Activated CD4-positive, alpha-beta T cell treated with anti-CD3 and anti-CD28 coated beads for 24 hours (primary cell): ENCODE measurements at regions not wholly inside any gene's neighbourhood (a gene's known extent, or its start where the extent isn't known, plus 50 kb on each side); places are given as distances from the start of the nearest gene placed in this dataset.

Experiments used
- DNase-seq, 2 donors: peaks; one replicate each; pipeline ENCODE4 v3.0.0-alpha.2; 2020; ENCODE audit warnings: low read depth in 2 of 2

- DNase-seq, result no peak
Observed at GRCh38 chr14:87879389-87879788, 113.6 kb downstream of the GALC start.

GRCh38 chr14:87878959-87879358 is 114.0 kb downstream of the GALC start:
- DNase-seq, result no peak

DNA sequence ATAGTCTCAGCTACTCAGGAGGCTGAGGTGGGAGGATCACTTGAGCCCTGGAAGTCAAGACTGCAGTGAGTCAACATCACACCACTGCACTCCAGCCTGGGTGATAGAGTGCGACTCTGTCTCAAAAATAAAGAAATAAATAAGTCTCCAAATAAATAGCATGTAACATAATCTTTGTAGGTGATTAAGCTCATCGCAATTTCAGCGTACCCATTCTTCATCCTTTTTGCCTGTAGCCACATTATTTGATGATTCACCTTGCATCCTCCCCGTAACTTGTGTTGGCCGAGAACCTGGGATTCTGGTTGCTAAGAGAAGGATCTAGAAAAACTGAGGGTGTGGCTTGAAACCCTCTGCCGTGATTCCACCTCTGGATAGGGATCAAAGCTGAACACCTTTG is 115.1 kb downstream of the GALC start:
- DNase-seq, result no peak

- DNase-seq, result no peak
Observed at GRCh38 chr14:87874676-87875075, 118.3 kb downstream of the GALC start.

DNA sequence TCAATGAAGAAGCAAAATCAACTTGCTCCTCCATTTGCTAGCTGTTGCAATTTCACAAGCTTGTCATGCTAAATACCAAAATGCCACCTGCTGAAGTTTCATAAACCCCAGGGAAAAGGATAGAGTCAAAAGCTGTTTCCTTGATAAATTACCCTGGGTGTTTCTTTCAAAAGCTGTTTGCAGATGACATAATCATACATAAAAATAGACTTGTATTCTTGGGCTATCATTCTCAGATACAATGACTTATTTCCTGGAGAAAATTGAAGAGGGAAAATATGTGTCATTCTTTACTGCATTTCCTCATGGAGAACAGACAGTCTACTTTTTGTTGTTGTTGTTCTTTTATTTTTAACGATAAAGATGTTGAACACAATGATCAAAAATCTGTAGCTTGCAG is 119.2 kb downstream of the GALC start:
- DNase-seq, result no peak

- no peak for DNase-seq
Observed at GRCh38 chr14:87869619-87870583, 123.1 kb downstream of the GALC start.

DNA sequence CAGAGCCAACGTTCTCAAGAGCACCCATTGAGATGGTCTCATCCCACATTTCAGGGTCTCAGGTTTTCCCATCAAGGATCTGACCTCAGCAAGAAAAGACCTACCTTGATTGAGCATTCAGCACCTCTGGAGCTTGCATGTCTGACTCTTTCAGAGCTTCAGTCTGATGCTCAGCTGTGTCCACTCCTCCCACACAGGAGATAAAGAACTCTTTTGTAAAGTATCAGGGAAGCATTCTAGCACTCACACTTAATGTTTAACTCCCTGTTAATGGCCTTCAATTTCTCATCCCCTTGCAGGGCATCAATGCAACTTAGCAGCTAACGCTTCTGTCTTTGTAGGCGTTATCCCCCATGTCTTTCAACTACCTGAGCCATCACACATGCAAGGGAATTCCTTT is 124.1 kb downstream of the GALC start:
- no peak for DNase-seq

- DNase-seq, result no peak
Observed at GRCh38 chr14:87866116-87866515, 126.9 kb downstream of the GALC start.

DNA sequence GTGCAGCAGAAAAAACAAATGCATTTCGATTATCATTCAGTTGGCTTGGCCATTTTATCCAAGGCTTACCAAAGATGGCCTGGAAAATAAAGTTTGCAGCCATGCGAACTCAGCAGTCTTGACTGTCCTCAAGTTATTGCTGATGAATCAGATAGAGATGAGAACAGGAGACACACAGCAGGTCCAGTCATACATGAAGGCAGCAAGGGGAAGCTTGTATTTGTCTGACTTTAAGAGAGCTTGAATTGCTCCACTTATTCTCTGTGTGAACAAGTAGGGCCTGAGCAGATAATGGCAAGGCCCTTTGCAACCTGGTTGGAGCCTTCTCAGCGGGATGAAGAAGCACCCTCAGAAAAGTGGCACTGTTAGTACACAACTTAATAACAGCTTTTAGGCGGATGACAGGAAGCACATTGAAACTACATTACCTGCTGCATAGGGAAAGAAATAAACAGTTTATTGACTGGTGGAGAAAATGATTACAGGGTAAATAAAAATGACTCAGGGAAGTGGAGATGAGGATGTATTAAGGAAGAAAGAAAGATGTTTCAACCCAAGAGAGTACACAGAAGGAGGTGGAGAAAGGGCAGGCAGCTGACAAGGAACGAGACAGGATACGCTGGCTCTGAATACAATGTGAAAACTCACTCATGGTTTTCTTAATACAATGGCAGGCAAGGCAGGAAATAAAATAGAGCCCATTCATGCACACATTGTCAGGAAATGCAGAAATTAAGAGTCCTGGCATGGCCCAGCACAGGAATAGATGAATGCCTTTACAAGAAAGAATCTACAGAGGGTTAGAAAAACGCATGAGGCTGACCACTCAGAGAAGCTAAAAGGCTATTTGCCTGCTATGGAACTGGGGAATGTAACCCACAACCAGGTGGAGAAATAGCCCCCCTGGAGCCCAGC is 128.4 kb downstream of the GALC start:
- no peak for DNase-seq

- DNase-seq, result no peak
Observed at GRCh38 chr14:87863047-87863446, 129.9 kb downstream of the GALC start.

- no peak for DNase-seq
Observed at GRCh38 chr14:87852107-87852506, 140.9 kb downstream of the GALC start.

DNA sequence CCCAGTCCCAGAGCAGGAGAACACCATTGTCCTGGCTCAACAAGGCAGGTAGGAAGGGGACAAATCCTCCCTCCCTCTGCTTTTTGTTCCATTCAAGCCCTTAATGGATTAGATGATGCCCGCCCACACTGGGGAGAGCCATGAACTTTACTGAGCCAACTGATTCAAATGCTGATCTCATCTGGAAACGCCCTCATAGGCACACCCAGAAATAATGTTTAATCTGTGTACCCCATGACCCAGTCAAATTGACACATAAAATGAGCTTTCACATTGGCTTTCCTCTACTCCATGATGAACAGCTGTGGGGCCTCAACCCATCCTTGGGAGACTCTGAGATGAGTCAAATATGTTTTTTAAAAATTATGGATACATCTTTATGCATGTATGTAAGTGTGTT is 141.8 kb downstream of the GALC start:
- DNase-seq, result no peak

GRCh38 chr14:87847216-87847755 is 145.7 kb downstream of the GALC start:
- no peak for DNase-seq

- DNase-seq, result no peak
Observed at GRCh38 chr14:87840906-87841305, 152.1 kb downstream of the GALC start.

GRCh38 chr14:87838931-87839330 is 154.1 kb downstream of the GALC start:
- no peak for DNase-seq

DNA sequence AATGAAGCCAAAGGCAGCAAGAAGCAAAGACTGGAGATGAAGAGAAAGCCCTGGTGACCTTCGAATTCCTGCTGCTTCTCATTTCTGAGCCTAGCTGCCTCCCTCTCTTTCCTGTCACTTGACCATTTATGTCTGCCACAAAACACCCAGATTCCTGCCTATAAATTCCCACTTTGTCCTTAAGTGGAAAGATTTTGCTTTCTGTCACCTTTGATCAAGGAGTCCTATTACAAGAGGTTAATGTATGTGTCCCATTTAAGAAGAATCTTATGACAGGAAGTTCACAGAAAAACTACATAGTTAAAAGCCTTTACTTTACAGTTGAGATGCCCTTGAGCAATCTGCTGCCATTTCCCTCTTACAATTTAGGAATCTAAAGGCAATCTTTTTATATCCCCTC is 155.7 kb downstream of the GALC start:
- no peak for DNase-seq

GRCh38 chr14:87834594-87834993 is 158.4 kb downstream of the GALC start:
- DNase-seq, result no peak

GRCh38 chr14:87833026-87833425 is 160.0 kb downstream of the GALC start:
- no peak for DNase-seq

GRCh38 chr14:87830443-87831096 is 162.4 kb downstream of the GALC start:
- DNase-seq, result no peak

DNA sequence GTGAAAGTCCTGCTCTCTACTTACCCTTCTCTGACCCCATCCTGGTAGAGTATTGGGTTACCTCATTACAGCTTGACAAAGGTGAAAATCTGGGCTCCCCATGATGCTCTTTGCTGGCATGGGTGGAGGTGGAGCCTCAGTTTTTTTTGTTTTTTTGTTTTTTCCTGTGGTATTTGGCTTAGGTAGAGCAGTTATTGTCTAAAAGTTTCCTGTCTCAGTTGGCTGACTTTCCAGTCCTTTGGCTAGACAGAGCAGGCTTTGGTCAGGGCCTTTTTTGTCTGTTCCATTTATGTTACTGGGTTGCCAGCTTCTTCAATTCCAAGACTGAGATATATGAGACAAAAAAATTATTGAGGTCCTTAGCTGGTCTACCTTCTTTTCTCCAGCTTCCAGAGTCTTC is 163.4 kb downstream of the GALC start:
- DNase-seq, result no peak

- DNase-seq, result no peak
Observed at GRCh38 chr14:87824266-87824665, 168.7 kb downstream of the GALC start.

GRCh38 chr14:87816416-87816815 is 176.6 kb downstream of the GALC start:
- DNase-seq, result no peak
